A673 (cell line): ENCODE measurements at regions not wholly inside any gene's neighbourhood (a gene's known extent, or its start where the extent isn't known, plus 50 kb on each side); places are given as distances from the start of the nearest gene placed in this dataset.

Source experiments
- EZH2 ChIP-seq: fragments of 200-600 bp; sonication (generic); IDR thresholded peaks from 2 replicates; pipeline ENCODE4 v1.6.1; 2017; ENCODE audit warnings: borderline replicate concordance, low read depth, mild to moderate bottlenecking, mixed read lengths, antibody characterized with exemption, low read length; ENCODE audit not compliant: poor library complexity, severe bottlenecking
- TF ChIP-seq, protein P1 (sequence below): fragments of 300-800, 200-600 bp; sonication (generic); conservative IDR thresholded peaks from 2 replicates; pipeline ENCODE4 v1.5.1; 2017; ENCODE audit warnings: low read depth, mild to moderate bottlenecking, antibody characterized with exemption, low read length, moderate library complexity, mixed read lengths

- no peak for TF ChIP-seq EZH2
- TF ChIP-seq, protein P1, sequence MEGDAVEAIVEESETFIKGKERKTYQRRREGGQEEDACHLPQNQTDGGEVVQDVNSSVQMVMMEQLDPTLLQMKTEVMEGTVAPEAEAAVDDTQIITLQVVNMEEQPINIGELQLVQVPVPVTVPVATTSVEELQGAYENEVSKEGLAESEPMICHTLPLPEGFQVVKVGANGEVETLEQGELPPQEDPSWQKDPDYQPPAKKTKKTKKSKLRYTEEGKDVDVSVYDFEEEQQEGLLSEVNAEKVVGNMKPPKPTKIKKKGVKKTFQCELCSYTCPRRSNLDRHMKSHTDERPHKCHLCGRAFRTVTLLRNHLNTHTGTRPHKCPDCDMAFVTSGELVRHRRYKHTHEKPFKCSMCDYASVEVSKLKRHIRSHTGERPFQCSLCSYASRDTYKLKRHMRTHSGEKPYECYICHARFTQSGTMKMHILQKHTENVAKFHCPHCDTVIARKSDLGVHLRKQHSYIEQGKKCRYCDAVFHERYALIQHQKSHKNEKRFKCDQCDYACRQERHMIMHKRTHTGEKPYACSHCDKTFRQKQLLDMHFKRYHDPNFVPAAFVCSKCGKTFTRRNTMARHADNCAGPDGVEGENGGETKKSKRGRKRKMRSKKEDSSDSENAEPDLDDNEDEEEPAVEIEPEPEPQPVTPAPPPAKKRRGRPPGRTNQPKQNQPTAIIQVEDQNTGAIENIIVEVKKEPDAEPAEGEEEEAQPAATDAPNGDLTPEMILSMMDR: no peak
Measured at GRCh38 chr5:152683205-152683604, 278.1 kb upstream of the NMUR2 start.
